Ovary (tissue), 3 donors: ENCODE measurements at regions not wholly inside any gene's neighbourhood (a gene's known extent, or its start where the extent isn't known, plus 50 kb on each side); places are given as distances from the start of the nearest gene placed in this dataset.

Experiments
- EP300 ChIP-seq: sonication (generic); formaldehyde crosslinking; IDR thresholded peaks from one replicate; pipeline ENCODE4 v1.6.1; 2017; ENCODE audit warnings: antibody characterized with exemption
- POLR2A ChIP-seq: fragments of 450-650 bp; IDR thresholded peaks from one replicate; pipeline ENCODE4 v1.6.1; 2017; ENCODE audit warnings: antibody characterized with exemption, mild to moderate bottlenecking, moderate library complexity
- TF ChIP-seq, protein P1 (sequence below), 3 donors: fragments of 450-650 bp in 2 of 3; fragments of 200-600 bp in 1 of 3; IDR thresholded peaks; one replicate each; pipeline versions ENCODE4 v1.5.1 to v1.8.0; 2016 to 2022; ENCODE audit warnings: antibody characterized with exemption in 3 of 3, mild to moderate bottlenecking in 1 of 3
- donor health status: DM: no; HTN: no; CAD: no.

DNA sequence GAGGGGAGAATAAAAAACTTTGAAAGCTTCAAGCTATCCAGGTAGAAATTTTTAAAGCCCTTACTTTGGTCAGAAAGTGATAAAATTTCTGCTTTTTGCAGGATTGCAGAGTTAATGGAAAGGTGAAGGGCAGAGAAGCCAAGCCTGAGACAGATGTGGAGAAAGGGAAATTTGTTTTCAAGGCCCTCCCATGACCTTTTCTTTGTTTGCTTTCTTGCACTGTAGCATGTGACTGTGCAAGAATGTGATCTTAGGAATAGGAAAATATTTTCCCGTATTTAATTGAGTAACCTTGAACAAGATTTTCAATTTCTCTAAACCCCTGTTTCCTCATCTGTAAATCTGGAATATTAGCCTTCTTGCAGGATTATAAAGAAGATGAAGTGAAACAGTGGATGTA, 307.2 kb downstream of the PPARGC1A start:
- TF ChIP-seq, protein P1, sequence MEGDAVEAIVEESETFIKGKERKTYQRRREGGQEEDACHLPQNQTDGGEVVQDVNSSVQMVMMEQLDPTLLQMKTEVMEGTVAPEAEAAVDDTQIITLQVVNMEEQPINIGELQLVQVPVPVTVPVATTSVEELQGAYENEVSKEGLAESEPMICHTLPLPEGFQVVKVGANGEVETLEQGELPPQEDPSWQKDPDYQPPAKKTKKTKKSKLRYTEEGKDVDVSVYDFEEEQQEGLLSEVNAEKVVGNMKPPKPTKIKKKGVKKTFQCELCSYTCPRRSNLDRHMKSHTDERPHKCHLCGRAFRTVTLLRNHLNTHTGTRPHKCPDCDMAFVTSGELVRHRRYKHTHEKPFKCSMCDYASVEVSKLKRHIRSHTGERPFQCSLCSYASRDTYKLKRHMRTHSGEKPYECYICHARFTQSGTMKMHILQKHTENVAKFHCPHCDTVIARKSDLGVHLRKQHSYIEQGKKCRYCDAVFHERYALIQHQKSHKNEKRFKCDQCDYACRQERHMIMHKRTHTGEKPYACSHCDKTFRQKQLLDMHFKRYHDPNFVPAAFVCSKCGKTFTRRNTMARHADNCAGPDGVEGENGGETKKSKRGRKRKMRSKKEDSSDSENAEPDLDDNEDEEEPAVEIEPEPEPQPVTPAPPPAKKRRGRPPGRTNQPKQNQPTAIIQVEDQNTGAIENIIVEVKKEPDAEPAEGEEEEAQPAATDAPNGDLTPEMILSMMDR (IDR thresholded peaks at IDR 0.05): no peak
- TF ChIP-seq POLR2A (no peak), EP300 (no peak)
